ENCODE measurements at regions not wholly inside any gene's neighbourhood (a gene's known extent, or its start where the extent isn't known, plus 50 kb on each side); places are given as distances from the start of the nearest gene placed in this dataset.

GRCh38 chr15:60125334-60125733 lies 121.2 kb downstream of the FOXB1 start:
- no peak for TF ChIP-seq CTCF (IDR thresholded peaks at IDR 0.05; ENCODE audit: extremely low read depth in 1 of 2, insufficient read depth in 1 of 2, low read depth in 1 of 2, low read length in 2 of 2)
- no peak for TF ChIP-seq POLR2A (IDR thresholded peaks at IDR 0.05; ENCODE audit: low read depth, low read length)
- TF ChIP-seq FOS (IDR thresholded peaks at IDR 0.05; ENCODE audit: borderline replicate concordance, insufficient read depth, low read length) = no peak
- no peak for TF ChIP-seq EZH2 (IDR thresholded peaks at IDR 0.05; ENCODE audit: borderline replicate concordance, low read depth, low read length, severe bottlenecking)
- TF ChIP-seq MAX (IDR thresholded peaks at IDR 0.05; ENCODE audit: insufficient read depth, insufficient read length) = no peak
- TF ChIP-seq GATA2 (IDR thresholded peaks at IDR 0.05; ENCODE audit: insufficient read depth, insufficient read length, low read depth, low read length) = no peak
- TF ChIP-seq JUN (IDR thresholded peaks at IDR 0.05; ENCODE audit: borderline replicate concordance, insufficient read depth, insufficient read length, low read depth) = no peak
- TF ChIP-seq POLR2AphosphoS5 (IDR thresholded peaks at IDR 0.05; ENCODE audit: insufficient read depth, low read depth, low read length) = no peak
